Left renal cortex interstitium (tissue), 4 donors: ENCODE measurements at regions not wholly inside any gene's neighbourhood (a gene's known extent, or its start where the extent isn't known, plus 50 kb on each side); places are given as distances from the start of the nearest gene placed in this dataset.

Source experiments
- DNase-seq, 4 donors: peaks; one replicate each; pipeline ENCODE4 v3.0.0-alpha.2; 2013; ENCODE audit warnings: low read depth in 4 of 4, low spot score in 2 of 4, missing footprints in 1 of 4

DNA sequence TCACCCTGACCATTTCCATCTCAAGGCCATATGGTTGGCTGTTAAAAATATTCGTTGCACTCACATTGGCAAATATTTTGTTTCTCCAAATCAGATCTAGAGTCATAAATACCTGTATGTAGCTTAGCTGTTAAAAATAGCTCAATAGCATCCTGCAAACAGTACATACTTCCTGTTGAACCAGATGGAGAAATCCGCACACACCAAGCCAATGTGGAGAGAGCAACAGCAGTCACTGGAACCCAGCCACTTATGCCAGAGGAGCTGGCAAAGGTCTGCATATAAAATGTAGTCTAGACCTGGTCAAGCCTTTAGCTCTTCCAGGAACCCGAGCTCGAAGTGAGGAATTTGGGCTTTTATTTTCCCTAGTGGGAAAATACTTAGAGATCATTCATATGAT, 146.4 kb upstream of the KCNJ16 start:
- DNase-seq: no peak

DNA sequence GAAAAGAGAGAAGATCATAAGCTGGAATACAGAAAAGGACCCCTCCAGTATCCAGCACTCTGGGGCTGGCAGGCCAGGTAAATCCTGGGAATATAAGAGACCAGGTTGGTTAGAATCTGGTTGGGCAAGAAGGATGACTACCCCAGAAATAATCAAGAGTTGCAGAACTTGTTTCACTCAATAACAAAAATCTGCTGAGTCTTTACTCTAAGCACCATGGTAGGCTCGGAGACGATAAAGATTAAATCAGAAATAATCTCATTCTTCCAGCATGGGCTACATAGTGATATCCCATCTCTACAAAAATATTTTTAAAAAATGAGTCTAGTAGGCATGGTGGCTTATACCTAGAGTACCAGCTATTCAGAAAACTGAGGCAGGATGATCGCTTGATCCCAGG, 138.0 kb upstream of the KCNJ16 start:
- no peak for DNase-seq

DNA sequence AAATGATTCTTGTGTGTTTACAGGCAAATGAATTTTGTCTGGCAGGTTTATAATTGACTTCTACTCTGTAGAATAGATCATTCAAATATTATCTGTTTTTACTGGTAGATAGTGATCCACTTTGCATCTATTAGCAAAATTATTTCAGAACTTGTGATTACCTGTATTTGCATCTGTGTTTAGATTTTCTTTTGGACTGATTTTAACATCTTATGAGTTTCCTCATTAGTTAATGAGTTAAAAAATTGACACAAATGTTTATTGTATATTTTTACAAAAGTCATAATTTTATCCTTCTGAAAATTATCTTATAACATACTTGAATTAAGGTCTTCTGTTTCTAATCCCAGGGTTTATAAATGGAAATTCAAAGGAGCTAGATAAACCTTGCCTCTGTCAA, 132.0 kb upstream of the KCNJ16 start:
- DNase-seq: no peak

DNA sequence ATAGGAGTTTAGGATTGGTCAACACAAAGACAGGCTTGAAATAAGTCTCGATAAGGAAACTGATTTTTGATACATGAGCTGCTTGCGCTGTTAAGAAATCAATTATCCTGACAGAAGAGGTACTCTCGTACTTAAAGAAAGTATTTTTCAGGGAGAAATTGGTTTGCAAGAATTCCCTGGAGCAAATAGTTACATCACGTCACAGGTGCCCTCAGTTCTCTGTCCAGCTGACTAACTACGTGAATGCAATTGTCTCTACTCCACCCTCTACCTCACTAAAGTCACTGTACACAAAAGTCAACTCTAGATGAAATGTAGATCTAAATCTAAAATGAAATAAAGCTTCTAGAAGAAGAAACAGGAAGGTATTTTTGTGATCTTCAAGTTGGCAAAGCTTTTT, 130.6 kb upstream of the KCNJ16 start:
- no peak for DNase-seq

DNA sequence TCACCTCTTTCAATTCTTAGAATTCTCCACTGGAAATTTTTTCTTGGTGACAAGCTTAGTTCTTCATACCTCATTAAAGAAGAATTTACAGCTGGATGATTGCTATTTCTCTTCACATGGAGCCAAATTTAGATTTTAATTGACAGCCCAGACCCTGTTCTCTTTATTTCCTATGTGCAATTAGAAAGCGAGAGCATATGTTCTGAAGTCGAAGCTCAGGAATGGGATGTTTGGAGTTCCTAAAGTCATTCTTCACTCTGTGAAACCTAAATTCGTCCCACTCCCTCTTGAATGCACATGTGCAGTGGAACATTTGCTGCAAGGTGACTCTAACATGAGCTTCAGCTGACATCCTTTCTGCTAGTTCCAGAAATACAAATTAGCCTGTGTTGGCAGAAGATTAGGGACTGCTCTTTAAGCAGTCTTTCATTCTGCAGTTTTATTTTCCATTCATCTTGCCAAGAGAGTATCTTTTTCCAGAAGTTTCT, 129.3 kb upstream of the KCNJ16 start:
- no peak for DNase-seq

DNA sequence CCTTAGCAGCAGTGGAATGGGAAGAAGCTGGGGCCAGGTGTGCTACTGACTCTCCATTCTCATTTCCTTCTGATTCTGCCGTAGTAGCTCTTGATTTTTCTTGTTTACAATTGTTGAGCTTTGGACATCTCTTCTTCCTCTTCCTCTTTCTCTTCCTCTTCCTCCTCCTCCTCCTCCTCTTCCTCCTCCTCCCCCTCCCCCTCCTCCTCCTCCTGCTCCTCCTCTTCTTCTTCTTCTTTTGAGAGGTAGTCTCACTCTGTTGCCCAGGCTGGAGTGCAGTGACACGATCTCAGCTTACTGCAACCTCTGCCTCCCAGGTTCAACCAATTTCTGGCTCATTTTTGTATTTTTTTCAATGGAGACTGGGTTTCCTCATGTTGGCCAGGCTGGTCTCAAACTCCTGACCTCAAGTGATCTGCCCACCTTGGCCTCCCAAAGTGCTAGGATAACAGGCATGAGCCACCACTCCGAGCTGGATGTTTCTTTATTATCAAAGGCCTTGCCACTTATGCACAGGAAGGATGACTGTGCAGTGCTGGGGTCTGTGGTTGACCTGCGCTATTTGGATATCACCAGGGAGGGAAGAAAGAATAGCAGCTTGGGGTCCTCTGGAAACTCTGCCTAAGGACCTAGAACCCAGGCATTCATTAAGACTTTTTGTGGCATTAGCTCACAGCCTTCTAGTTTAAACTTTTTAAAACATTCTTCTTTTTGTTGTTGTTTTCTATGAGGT, 127.8 kb upstream of the KCNJ16 start:
- no peak for DNase-seq

DNA sequence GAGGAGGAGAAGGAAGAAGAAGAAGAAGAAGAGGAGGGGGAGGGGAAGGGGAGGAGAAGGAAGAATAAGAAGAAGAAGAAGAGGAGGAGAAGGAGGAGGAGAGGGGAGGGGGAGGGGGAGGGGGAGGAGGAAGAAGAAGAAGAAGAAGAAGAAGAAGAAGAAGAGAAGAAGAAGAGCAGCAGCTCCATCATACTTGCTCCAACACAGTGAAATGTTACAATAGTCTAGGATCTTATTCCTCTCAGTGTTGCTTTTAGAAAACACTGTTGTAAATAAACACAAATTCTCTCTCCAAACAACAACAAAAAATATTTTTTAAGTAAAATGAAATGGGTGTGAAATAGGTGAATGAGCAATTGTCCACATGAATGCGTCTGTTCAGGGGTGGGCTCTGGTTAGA, 126.6 kb upstream of the KCNJ16 start:
- DNase-seq: no peak

DNA sequence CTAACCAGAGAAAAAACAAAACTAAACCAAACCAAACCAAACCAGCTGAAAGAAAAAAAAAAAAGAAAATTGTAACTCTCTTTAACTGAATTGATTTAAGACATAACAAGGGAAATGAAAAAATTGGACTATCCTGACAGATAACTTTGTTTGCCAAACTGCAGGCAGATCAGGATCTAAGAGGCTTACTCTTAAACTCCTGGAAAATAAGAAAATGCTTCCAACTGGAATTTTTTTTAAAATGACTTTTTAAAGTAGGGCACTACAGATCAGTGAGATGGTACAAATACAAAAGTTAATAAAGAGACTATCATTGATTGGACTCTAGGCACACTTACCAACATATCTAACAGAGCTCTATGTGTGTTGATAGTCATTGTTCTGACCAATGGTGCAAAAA, 125.5 kb upstream of the KCNJ16 start:
- no peak for DNase-seq

DNA sequence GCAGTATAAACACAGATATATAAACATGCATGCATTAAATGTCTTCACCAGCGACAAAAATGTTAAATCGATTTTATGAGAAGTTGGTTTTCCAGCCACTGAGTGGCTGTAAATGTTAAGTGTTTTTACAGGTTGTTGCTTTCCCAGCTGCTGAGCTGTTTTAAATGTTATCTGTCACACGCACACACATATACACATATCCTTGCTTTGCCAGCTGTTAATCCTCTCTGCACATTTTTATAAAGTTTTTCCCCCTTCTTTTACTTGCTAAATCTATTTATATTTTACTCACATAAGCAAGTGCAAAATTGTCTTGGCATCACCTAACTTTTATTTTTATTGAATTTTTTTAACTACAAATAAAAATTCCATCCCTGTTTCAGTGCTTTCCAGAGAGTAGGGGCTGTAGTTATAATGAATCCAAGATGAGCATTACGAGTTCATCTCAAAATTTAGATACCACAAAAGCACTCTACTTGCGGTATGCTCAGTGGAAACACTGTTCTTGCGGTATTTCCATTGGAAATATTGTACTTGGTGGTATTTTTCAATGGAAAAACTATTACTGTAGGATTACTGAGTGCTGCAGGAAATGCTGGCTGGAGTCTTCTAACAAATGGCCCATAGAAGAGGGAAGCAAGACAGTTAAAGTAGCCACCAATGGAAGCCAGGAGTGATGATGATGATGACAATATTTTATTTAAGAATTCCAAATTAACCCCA, 124.9 kb upstream of the KCNJ16 start:
- no peak for DNase-seq

DNA sequence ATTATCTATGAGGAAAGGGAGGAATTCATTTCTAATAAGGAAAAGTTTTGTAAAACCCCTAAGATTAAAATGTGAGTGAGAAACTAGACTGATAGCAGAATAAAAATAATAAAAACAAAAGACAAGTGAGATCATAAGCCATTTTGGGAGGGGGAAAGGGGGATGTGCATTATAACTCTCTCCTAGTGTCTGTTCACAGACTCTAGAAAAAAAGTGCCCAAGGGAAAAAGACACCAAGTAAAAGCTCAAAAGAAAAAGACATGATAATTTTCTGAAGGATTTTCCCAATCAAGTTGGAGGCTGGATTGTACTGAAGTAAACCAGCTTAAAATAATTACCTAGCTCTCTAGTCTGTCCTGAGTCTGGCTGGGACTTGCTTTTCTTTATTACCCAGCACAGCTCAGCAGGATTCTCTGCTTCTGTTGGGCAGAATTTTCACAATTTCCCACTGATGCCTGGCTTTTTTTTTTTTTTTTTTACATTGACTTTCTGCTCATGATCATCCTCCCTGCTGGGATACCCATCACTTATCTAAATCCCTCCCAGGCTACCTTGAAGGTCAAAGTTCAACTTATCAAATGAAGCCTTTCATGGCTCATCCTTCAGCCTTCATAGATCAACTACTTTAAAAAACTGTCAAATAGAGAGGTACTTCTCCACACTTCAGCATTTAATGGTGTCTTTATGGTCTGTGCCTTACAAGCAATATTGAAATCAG, 124.2 kb upstream of the KCNJ16 start:
- DNase-seq: no peak

DNA sequence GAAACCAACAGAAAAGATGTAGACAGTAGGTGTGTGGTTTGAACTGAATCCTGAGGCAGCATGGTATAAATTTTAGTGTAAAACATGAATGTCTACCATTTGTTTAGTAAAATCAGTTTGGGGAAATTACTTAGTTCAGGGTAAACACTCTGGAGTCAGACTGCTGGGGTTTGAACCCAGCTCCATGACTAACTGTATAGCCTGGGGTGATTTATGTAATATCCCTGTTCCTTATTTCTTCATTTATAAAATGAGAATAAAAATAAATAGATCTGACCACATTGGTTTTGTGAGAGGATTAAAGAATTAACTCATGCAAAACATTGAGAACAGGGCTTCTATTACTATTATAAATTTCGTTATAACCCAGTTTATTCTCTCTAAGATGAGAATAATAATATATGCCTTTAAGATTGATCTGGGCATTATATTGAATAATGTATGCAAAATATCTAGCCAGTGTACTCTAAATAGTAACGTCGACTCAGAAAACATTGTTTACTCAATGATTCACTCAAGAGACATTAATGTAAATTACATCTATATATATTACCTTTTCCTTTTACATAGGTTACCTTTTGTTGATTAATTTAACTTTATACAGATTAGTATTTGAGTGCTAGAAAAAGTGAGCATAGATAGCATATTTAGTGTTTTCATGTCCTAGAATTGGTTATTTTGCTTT, 120.6 kb upstream of the KCNJ16 start:
- DNase-seq: no peak

DNA sequence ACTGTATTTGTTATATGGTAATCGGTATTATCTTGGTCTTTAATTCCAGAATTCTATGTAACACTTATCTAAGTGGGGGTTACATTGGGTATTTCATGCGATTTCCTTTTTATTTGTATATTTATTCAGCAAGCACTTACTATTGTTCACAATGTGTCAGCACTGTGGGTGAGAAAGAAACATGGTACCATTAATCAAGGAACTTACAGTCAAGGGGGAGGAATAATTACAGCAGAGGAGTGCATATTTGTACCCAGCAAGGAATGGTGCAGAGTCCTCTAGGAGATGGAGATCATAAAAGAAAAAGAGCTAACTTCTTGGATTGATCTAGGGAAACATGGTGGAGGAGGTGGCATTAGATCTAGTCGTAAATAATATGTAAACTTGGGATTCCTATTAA, 117.0 kb upstream of the KCNJ16 start:
- DNase-seq: no peak

DNA sequence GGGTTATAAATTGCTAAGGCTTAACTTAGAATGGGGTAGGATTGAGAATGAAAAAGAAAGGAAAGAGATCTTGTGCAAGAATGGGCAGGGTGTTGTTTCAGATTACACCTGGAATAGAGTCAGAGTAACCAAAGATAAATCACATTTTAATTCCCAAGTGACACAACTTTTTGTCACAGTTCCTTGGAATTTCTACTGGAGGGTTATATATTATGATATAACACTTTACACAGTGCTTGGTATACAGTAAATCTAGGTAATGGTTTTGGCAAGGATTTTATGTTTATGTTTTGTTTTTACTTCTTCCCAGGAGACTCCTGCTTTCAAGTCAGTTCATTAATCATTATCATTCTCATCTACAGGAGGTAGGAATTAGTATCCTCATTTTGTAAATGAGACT, 115.7 kb upstream of the KCNJ16 start:
- no peak for DNase-seq

DNA sequence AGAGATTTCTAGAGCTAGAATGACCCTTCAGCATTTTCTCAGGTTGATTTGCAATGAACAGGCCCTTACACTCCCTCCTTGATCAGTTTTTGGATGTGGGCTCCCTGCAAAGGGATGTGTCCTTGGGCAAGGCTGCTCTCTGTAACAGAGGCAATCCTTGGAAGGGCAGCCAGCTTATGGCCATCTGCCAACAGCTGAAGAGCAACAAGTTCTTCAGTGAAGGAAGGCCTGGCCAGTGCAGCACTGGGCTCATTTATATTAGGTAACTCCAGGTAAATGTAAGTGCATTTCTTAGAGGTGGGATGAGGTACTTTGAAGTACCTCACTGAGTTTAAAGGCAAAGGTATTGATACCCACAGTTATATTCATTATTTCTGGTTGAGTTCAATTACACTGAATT, 114.3 kb upstream of the KCNJ16 start:
- DNase-seq: no peak

DNA sequence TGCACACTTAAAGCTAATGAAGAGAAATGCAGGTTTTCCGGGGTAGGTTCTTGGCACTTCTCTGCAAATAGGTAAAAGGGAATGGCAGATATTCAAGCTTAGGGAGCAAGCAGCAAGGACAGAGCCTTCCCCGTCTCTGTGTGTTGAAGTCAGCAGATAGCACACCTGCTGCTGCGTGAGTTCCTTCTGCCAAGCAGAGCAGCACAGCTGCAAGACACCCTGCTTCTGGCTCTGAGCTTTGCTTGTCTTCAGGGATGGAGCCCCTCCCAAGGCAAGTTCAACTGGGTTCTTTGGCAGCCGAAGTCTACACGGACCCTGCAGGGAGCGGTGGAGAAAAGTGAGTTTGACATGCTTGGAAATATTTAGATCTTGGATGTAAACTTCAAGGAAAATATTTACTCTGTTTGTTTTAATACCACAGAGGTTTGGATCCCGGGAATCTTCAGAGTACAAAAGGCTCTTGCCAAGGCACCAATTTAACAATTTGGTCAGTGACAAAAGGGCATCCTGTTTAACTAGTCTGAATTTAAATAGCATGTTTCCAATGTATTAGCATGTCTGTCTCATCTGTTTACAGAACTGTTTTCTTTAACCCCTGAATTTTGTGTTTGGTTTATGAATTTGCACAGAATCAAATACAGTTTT, 113.4 kb upstream of the KCNJ16 start:
- no peak for DNase-seq

DNA sequence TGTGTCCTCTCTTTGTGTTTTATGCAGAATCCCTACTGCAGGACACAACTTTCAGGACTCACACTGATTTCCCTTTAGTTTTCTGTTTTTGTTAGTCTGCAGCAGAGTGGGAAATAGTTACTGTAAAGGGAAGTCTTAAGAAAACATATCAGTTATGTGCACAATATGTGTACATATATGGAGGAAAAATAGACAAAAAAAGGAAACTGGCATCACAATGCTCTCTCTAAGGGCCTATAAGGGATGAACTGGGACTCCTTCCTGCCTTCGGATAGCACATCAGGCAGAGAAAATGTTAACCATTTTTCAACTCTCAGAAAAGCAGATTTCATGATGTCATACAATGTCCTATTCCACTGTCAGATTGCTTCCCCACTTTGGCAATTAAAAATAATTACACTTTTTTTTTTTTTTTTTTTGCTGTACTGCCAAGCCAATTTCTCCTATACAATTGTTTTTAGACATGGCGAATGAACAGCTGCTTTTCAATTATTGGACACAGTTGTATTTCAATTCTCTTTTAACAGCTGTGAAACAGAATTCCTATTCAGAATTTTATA, 112.5 kb upstream of the KCNJ16 start:
- DNase-seq: no peak

DNA sequence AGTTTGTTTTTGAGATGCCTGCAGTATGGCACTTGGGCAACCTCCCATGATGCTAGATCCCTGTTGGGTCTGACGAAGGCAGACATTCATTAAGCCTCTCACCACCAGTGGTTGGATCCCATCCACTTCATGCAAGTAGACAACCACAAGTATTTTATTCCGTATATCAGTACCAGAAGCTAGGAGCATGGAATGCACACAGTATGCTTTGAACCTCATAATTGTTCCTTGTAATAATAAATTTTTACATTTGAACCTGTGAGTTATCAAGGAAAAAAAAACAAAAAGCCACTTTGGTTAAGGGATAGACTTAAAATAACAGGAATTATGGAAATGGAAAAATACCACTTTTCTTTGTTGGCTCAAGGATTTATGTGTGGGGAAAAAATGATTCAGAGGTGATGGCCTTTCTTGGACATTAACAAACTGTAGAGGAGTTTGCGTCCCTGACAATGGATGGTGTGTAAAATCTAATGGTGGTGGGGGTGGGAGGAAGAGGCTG, 107.1 kb upstream of the KCNJ16 start:
- no peak for DNase-seq

DNA sequence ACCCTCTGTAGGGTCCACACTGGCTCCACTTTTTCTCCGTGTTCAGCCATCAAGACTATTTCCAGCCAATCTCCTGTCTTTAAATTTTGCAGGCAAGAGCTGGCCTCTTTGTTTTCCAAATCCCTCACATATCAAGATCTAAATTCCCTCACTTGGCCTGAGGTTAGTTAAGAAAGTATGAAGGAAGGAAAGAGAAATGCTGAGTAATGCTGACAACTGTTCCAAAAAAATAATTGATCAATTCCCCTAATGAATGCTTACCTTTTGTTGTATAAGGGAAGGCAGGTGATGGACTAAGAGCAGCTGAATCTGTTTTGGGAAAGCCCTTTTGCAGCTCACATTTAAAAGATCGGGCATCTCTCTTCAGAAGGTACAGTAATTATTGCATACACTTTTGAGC, 105.1 kb upstream of the KCNJ16 start:
- no peak for DNase-seq

DNA sequence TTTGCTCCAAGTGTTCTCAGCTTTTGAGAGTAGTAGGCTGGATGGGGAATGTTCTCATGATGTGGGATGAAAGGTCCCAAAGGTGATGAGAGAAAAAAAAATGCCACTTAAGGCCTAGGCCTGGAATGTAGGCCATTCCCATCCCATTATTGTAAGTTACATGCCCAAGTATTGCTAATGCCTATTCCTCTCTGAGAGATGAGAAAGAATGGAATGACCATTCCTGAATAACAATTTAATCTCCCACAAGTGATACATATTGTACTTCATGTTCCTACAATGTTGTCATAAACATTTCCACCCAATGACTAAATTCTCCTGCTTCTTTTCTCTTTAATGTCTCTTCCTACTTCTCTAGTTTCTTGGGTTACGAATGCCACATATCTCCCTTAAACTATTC, 102.8 kb upstream of the KCNJ16 start:
- DNase-seq: no peak

DNA sequence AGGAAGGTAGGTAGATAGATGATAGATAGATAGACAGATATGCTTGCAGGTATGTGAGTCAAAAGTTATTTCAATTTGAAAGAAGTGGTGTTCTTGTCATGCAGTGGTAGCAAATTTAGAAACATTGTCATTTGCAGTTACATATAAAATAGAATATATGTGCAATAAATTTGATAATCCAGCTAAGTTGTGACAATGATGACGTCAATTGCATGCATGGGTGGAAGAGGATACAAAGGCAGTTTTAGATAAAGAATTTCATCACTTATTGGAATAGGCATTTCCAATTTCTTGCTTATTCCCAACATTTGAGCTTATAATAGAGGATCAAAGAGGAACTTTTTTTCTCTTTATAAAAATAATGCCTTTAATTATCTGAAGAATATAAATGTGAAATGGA, 99.2 kb upstream of the KCNJ16 start:
- DNase-seq: no peak
